ENCODE measurements at regions not wholly inside any gene's neighbourhood (a gene's known extent, or its start where the extent isn't known, plus 50 kb on each side); places are given as distances from the start of the nearest gene placed in this dataset.

GRCh38 chr12:124517260-124518050 lies 50.0 kb downstream of the NCOR2 start:
- TF ChIP-seq CTCF (conservative IDR thresholded peaks at IDR 0.05; ENCODE audit: low read length) (no peak), EZH2phosphoT487 (IDR thresholded peaks at IDR 0.05; ENCODE audit: borderline replicate concordance) (no peak)
- Histone ChIP-seq H3K27me3 (ENCODE audit: insufficient read depth, low read length, poor library complexity, severe bottlenecking) (no peaks in the 10 kb centered on the region), H3K4me3 (ENCODE audit: low read length, poor library complexity, severe bottlenecking) (no peak overlapping the region), H3K9me3 (ENCODE audit: insufficient read depth, low read depth, low read length) (no peaks in the 10 kb centered on the region), H3K9ac (ENCODE audit: low read depth, low read length, poor library complexity, severe bottlenecking) (no peak overlapping the region), H3K4me2 (ENCODE audit: low read depth, low read length, poor library complexity, severe bottlenecking) (no peak overlapping the region), H4K20me1 (ENCODE audit: insufficient read depth, low read length, poor library complexity, severe bottlenecking) (peaks cover 50% of the 10 kb centered on the region), H2AFZ (ENCODE audit: low read length) (no peak overlapping the region), H3F3A (ENCODE audit: low read depth) (no peaks in the 10 kb centered on the region), H3K4me1 (ENCODE audit: insufficient read depth, low read length, poor library complexity, severe bottlenecking) (no peaks in the 10 kb centered on the region), H3K36me3 (ENCODE audit: insufficient read depth, low read length) (peaks cover 14% of the 10 kb centered on the region; the same call in 1 of the 2 replicates), H3K79me2 (ENCODE audit: insufficient read depth, low read length) (peaks cover 81% of the 10 kb centered on the region; the same call in 1 of the 2 replicates), H3K9me2 (replicated peaks; ENCODE audit: low read depth, low read length) (no peaks in the 10 kb centered on the region)

GRCh38 chr12:124516850-124517249 lies 50.6 kb downstream of the NCOR2 start:
- Histone ChIP-seq H3K9me3 (ENCODE audit: insufficient read depth, low read depth, low read length) (no peaks in the 10 kb centered on the region), H3K4me3 (ENCODE audit: low read length, poor library complexity, severe bottlenecking) (no peak overlapping the region), H3K36me3 (ENCODE audit: insufficient read depth, low read length) (peaks cover 14% of the 10 kb centered on the region; the same call in 1 of the 2 replicates), H3K79me2 (ENCODE audit: insufficient read depth, low read length) (peaks cover 87% of the 10 kb centered on the region; the same call in 1 of the 2 replicates), H3F3A (ENCODE audit: low read depth) (no peaks in the 10 kb centered on the region), H3K4me1 (ENCODE audit: insufficient read depth, low read length, poor library complexity, severe bottlenecking) (no peaks in the 10 kb centered on the region), H3K27me3 (ENCODE audit: insufficient read depth, low read length, poor library complexity, severe bottlenecking) (no peaks in the 10 kb centered on the region), H3K9ac (ENCODE audit: low read depth, low read length, poor library complexity, severe bottlenecking) (no peak overlapping the region), H2AFZ (ENCODE audit: low read length) (no peak overlapping the region), H4K20me1 (ENCODE audit: insufficient read depth, low read length, poor library complexity, severe bottlenecking) (peaks cover 51% of the 10 kb centered on the region), H3K4me2 (ENCODE audit: low read depth, low read length, poor library complexity, severe bottlenecking) (no peak overlapping the region), H3K9me2 (replicated peaks; ENCODE audit: low read depth, low read length) (no peaks in the 10 kb centered on the region)
- TF ChIP-seq EZH2phosphoT487 (IDR thresholded peaks at IDR 0.05; ENCODE audit: borderline replicate concordance) (no peak), CTCF (conservative IDR thresholded peaks at IDR 0.05; ENCODE audit: low read length) (no peak)

- Histone ChIP-seq H3K9ac (ENCODE audit: low read depth, low read length, poor library complexity, severe bottlenecking) (no peak overlapping the region), H3K36me3 (ENCODE audit: insufficient read depth, low read length) (peaks cover 14% of the 10 kb centered on the region; the same call in 1 of the 2 replicates), H3K27me3 (ENCODE audit: insufficient read depth, low read length, poor library complexity, severe bottlenecking) (no peaks in the 10 kb centered on the region), H3K79me2 (ENCODE audit: insufficient read depth, low read length) (peaks cover 95% of the 10 kb centered on the region; the same call in 1 of the 2 replicates), H3F3A (ENCODE audit: low read depth) (no peaks in the 10 kb centered on the region), H4K20me1 (ENCODE audit: insufficient read depth, low read length, poor library complexity, severe bottlenecking) (peaks cover 57% of the 10 kb centered on the region), H3K4me2 (ENCODE audit: low read depth, low read length, poor library complexity, severe bottlenecking) (no peak overlapping the region), H3K4me3 (ENCODE audit: low read length, poor library complexity, severe bottlenecking) (no peak overlapping the region), H3K9me3 (ENCODE audit: insufficient read depth, low read depth, low read length) (no peaks in the 10 kb centered on the region), H3K9me2 (replicated peaks; ENCODE audit: low read depth, low read length) (no peaks in the 10 kb centered on the region), H2AFZ (ENCODE audit: low read length) (no peak overlapping the region), H3K4me1 (ENCODE audit: insufficient read depth, low read length, poor library complexity, severe bottlenecking) (no peaks in the 10 kb centered on the region)
- no peak for TF ChIP-seq CTCF (conservative IDR thresholded peaks at IDR 0.05; ENCODE audit: low read length)
- TF ChIP-seq EZH2phosphoT487 (IDR thresholded peaks at IDR 0.05; ENCODE audit: borderline replicate concordance), result no peak
These were observed 51.4 kb downstream of the NCOR2 start for GRCh38 chr12:124515981-124516380.

Data from Loucy (cell line).